Eye (tissue), 1 donor: ENCODE measurements at regions not wholly inside any gene's neighbourhood (a gene's known extent, or its start where the extent isn't known, plus 50 kb on each side); places are given as distances from the start of the nearest gene placed in this dataset.
A peak's percentile ranks its signal among the peaks of the same experiment; 100 is the strongest.

Experiments used
- DNase-seq: peaks from one replicate; pipeline ENCODE4 v3.0.0-alpha.2; 2015

GRCh38 chr15:62475591-62475990 is 310.5 kb upstream of the C2CD4B start:
- no peak for DNase-seq

GRCh38 chr15:62476163-62476562 is 311.1 kb upstream of the C2CD4B start:
- DNase-seq = no peak

- DNase-seq = no peak
Observed at GRCh38 chr15:62477929-62478328, 312.8 kb upstream of the C2CD4B start.

- DNase-seq = no peak
Observed at GRCh38 chr15:62482785-62483429, 317.8 kb upstream of the C2CD4B start.

GRCh38 chr15:62483814-62484213 is 318.7 kb upstream of the C2CD4B start:
- no peak for DNase-seq

- DNase-seq = no peak
Observed at GRCh38 chr15:62485170-62485720, 320.2 kb upstream of the C2CD4B start.

GRCh38 chr15:62486041-62486440 is 321.0 kb upstream of the C2CD4B start:
- DNase-seq = no peak

GRCh38 chr15:62488387-62488786 is 323.3 kb upstream of the C2CD4B start:
- no peak for DNase-seq

- no peak for DNase-seq
Observed at GRCh38 chr15:62491642-62492041, 326.6 kb upstream of the C2CD4B start.

- no peak for DNase-seq
Observed at GRCh38 chr15:62492900-62493299, 327.8 kb upstream of the C2CD4B start.

GRCh38 chr15:62494197-62494596 is 329.1 kb upstream of the C2CD4B start:
- DNase-seq = no peak

- no peak for DNase-seq
Observed at GRCh38 chr15:62495670-62496614, 330.9 kb upstream of the C2CD4B start.

GRCh38 chr15:62497356-62497755 is 332.3 kb upstream of the C2CD4B start:
- no peak for DNase-seq

- no peak for DNase-seq
Observed at GRCh38 chr15:62498278-62498677, 333.2 kb upstream of the C2CD4B start.

GRCh38 chr15:62498712-62499111 is 333.6 kb upstream of the C2CD4B start:
- DNase-seq = no peak

GRCh38 chr15:62500325-62500724 is 335.2 kb upstream of the C2CD4B start:
- no peak for DNase-seq

GRCh38 chr15:62502451-62502850 is 337.4 kb upstream of the C2CD4B start:
- no peak for DNase-seq

GRCh38 chr15:62503451-62503850 is 338.4 kb upstream of the C2CD4B start:
- DNase-seq = peak; percentile 48

GRCh38 chr15:62505762-62506161 is 340.7 kb upstream of the C2CD4B start:
- no peak for DNase-seq

GRCh38 chr15:62506217-62506805 is 341.2 kb upstream of the C2CD4B start:
- DNase-seq = no peak

GRCh38 chr15:62509395-62509958 is 344.4 kb upstream of the C2CD4B start:
- no peak for DNase-seq

GRCh38 chr15:62510791-62511190 is 345.7 kb upstream of the C2CD4B start:
- DNase-seq = no peak

GRCh38 chr15:62512904-62513303 is 347.8 kb upstream of the C2CD4B start:
- no peak for DNase-seq
